ENCODE measurements at regions not wholly inside any gene's neighbourhood (a gene's known extent, or its start where the extent isn't known, plus 50 kb on each side); places are given as distances from the start of the nearest gene placed in this dataset.

DNA sequence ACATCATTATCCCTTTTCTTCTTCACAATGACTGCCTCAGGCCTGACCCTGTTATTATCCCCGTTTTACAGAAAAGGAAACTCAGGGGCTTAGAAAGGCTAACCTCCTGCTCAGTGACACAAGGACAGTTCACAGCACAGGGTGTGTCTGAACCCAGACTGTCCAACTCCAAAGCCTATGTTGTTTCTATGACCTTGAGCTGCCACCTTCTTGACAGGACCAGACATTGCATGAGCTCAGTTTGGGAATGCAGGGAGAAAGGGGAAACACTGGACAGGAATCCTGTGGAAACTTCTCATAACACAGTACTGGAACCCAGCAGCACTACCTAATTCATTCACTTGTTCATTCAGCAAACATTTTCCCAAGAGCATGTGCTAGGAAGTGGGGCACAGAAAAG, 472.8 kb downstream of the CDK5RAP2 start:
- TF ChIP-seq POLR2A (IDR thresholded peaks at IDR 0.05; ENCODE audit: low read depth, low read length), result no peak
- no peak for TF ChIP-seq POLR2AphosphoS5 (IDR thresholded peaks at IDR 0.05; ENCODE audit: low read depth, low read length)
- TF ChIP-seq PAX5 (IDR thresholded peaks at IDR 0.05; ENCODE audit: insufficient read depth, low read length, severe bottlenecking), result no peak

Data from GM12891 (cell line).